SW480 (cell line): ENCODE measurements at regions not wholly inside any gene's neighbourhood (a gene's known extent, or its start where the extent isn't known, plus 50 kb on each side); places are given as distances from the start of the nearest gene placed in this dataset.

Experiments used
- DNase-seq: peaks from one replicate; pipeline ENCODE4 v3.0.0-alpha.2; 2016; ENCODE audit warnings: low spot score

DNA sequence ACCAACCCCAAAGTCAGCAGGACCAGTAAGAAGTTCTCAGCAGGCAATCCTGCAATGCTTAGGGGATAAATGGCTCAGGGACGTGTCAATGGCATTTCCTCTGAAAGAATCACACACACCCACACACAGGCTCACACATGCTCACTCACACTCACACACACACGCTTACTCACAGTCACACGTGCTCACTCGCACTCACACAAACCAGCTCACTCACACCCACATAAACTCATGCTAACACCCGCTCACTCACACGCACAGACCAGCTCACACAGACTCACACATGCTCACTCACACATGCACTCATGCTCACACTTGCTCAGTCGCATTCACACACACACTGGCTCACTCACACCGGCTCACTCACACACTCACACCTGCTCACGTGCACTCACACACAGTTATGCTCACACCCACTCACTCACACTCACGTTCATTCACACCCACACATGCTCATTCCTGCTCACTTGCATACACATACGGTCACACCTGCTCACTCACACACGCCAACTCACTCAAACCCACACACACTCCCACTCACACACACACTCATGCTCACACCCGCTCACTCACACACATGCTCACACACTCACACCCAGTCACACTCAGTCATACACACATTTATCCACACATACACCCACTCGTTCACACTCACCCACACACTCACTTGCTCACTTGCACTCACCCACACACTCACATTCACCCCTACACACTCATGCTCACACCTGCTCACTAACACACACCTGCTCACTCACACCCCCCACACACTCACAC lies 436.8 kb downstream of the BCL11B start:
- no peak for DNase-seq

DNA sequence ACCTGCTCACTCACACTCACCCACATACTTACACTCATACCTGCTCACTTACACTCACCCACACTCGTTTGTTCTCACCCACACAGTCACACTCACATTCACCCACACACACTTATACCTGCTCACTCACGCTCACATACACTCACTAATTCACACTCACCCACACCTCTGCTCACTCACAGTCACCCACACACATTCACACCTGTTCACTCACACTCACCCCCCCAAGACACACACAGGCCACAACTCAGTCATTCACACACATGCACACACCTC lies 436.2 kb downstream of the BCL11B start:
- DNase-seq, result no peak

DNA sequence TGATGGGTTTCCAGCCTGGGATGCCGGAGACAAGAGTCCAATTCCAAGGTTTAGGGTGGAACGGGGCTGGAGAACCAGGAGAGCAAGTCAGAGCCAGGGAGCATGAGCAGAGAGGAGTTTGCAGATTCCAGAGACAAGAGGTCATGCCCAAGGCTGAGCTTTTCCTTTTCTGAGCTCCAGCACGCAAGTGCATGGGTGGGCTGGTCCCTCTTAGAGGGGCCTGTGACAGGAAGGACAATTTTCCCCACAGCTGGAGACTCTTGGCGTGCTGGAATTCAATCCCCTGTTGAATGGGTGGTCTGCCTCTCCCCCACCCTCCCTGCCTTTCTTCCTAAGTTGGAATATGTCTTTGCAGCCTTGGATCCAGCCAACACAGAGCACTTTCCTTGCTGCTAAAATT lies 431.9 kb downstream of the BCL11B start:
- no peak for DNase-seq

DNA sequence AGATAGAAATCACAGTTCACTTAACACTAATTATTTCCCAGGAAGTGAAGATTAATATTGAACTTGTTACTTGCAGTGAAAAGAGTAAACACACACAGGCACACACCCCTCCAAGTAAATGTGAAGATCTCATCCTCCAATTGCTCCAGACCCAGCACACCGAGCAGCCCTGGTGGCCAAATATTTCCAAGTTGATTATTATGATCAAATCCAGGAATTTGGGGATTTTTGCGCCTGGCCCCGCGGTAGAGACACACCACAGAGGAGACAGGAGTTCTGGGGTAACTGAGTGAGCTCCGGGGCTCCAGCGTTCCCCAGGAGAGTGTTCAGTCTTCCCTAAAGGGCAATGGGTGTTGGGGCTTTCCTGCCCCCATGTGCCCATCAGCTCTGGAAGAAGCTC lies 431.5 kb downstream of the BCL11B start:
- no peak for DNase-seq

DNA sequence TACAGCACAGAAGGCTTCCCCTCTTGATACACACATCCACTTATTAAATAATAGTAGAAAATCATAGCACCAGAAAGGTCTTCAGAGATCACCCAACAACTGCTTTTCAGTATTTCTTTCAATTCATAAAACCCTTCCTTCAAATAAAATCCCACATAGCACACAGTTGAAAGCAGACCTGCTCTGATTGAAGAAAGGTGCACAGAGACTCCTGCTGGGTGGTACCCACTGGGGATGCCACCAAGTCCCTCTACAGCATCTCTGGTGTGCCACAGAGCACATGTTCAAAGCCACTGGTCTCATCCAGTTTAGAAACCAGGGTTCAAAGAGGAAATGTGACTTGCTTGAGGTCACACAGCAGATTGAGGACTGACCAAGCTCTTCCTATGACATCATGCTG lies 427.5 kb downstream of the BCL11B start:
- DNase-seq, result no peak

DNA sequence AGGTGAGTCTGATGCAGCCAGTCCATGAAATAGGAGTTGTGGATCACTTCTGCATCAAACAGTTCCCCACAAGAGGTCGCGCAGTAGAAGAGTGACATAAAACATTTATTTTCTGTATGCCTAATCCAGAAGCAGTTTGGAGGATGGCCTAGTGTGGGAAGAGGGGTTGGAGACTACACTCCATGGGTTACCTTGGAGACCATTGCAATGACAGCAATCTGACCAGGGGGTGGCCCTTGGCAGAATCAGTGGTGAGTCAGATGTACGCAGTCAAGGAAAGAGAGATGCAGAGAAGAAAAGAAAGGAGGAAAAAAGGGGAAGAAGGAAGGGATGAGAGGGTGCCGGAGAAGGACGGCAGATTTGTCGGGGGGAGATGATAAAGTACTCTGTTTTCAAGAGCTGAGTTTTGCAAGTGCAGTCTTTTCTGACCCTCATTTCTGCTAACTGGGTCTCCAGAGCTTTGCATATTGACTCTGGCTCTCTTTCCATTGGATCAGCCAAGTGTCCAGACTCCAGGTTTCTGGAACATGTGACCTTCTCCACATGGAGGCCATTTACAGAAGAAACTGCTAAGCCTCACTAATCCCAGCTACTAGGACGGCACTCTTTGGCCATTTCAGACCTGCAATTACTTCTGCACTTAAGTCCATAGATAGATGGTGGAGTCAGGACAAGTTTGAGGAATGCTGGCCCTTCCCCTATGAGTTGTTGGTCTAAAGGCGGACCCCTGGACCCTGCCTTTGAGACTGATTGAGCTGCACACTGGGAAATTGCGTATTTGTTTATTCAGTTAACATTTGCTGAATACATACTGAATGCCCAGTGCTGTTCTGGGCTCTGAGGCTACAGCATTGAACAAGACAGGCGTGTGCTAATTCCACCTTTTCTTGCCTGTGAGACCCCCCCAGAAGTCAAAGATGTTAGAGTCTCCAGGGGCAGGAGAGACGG lies 424.2 kb downstream of the BCL11B start:
- DNase-seq, result no peak

DNA sequence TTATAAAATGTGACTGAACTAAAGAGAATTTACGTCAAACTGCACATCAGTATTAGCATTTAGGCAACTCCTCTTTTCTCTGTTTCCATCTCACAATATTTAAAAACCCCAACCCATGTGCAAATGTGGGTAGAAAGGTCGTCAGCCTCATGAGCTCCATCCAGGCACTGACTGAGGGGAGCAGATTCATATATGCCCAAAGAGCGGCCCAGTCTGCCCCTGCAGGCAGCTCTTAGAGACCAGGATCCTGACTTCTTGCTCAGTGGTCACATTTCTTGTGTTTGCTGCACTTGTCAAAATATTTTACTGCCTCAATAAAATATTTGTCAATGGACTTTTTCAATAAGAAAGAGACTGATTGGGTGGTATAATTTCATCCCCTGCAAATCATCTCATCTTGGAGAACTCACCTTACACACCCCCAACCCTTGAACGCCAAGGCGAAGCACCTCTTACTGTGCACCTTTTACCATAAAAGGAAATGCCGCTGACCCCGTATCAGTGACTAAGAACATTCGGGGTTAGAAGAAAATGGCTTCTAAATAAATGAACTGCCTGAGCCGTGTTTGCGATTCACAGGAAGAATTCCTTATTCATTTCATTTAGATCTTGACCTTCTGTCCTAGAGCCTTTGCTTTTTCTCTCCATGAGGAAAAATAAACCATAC lies 418.8 kb downstream of the BCL11B start:
- no peak for DNase-seq

DNA sequence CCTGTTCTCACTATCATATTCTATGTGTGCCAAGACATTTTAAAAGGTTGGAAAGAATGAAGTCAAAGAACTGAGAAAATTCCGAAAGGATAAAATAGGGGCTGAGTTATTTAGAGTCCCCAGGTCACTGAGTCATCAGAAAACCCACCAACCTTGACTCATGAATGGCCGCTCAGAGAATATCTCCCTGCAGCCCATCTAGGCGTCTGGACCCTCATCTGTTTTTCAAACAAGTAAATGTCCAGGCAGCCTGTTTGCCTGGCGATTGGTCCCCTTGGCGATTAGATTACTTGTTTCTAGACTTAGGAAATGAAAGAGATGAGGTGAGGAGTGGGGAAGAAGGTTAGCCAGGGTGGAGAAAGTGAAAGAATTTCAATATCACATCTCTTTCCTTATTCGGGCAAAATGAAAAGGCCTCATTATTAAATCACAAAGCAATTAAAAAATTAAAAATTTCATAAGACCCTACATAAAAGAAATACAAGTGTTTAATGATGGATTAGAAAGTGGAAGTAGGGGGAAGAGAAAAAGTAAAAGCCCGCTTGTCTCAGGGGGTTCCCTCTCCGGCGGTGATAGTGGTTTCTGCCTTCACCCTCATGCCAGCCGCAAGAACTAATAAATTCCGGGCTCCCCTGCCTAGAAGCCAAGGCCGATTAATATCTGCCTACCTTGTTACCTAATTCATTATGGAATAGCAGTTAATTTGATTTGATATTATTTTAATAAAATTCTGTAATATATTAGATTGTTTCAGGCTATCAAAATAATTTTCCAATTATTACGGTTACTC lies 415.9 kb downstream of the BCL11B start:
- DNase-seq, result no peak

DNA sequence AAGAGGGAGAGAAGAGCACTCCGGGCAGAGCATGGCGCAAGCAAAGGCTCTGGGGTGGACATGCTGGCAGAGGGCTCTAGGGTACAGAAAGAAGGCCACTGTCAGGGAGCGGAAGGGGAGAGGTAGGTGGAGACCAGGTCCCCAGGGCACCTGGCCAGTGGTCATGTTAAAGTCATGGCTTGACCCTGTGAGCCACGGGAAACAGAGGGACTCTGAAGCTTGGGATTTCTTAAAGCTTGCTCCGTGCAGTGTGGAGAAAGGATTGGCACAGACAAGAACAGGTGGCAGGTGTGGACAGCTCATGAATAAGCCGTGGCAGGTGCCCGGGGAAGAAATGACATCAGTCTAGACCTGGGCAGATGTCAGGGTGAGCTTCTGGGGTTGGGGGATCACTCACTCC lies 413.8 kb downstream of the BCL11B start:
- no peak for DNase-seq

DNA sequence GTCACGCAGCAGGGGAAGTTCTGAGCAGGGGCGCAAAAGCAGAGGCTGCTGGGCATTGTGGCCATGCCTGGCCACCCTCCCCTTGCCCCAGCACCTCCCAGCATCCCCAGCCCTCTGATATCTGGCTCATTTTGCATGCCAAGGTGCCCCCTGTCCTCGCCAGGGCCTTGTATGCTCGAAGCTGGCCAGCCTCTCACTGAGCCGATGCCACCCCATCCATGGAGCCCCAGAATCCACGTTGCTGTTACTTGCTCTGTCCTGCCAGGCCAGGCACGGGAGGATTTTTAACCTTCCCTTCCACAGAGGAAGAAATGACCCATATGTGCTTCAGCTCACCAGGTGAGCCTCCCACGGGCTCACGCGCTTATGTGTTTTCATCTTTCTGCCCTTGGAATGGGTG lies 413.4 kb downstream of the BCL11B start:
- DNase-seq, result no peak

DNA sequence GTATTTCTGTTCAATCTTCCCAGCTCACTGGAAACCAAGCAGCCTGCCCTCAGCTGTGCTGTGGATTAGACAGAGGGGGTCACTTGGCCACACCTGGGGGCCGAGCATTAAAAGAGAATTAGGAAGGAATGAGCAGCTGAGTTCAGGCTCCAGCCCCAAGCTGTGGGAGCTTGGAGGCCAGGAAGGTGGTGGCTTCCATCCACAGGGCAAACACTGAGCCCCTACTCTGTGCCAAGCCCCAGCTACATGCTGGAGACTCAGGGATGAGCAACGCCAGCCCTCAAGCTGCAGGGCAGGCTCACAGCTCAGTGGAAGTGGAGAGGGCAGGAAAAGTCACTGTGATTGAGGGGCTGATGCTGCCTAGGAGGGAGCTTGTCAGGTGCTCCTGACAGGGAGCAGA lies 412.7 kb downstream of the BCL11B start:
- DNase-seq, result no peak

DNA sequence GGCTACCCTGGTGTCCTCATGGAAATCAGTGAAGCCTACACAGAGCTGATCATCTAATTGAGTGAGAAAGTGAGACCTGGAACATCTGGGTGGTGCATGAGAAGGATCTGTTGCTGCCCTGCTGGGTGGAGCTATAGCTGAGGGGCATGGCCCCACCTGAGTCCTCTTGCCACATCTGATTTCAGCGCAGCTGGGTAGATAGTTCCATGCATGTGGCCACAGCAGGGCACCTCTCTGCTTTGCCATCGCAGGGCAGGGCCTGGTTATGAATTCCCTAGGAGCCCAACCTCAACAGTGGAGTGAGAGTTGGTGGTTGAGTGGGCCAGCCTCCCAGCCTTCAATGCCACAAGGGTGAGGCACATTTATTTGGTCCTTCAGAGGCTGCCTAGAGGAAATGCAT lies 407.8 kb downstream of the BCL11B start:
- DNase-seq, result no peak

DNA sequence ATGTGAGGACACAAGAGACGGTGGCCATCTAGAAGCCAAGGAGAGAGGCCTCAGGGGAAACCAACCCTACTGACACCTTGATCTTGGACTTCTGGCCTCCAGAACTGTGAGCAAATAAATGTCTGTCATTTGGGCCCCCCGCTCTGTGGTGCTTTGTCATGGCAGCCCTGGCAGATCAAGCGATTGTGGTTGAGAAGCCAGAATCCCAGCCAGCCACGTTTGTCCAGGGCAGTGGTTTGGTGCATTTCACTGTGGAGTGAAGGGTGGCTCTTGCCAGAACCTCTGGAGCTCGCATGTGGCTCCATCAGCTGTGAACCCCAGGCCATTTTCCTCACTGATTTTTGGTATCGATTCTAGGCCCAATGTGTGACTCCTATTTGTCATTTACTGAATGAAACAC lies 404.9 kb downstream of the BCL11B start:
- DNase-seq, result no peak

DNA sequence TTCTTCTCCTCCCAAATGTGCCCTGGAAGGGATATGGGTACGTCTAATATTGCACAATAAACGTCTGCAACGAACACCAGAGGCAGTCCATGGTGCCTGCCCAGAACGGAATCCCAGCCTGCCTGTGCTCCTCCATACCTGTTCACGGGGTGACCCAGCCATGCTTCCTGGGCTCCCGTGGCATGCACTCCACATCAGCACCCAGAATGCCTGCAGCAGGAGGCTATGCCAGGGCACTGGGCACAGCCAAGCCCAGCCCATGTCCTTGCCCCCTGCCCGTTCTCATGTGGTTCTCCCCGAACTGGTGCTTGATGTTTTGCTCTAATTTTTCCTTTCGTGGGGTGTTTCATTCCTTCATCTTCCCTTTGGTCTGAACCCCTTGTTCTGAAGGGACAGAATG lies 404.3 kb downstream of the BCL11B start:
- DNase-seq, result no peak

DNA sequence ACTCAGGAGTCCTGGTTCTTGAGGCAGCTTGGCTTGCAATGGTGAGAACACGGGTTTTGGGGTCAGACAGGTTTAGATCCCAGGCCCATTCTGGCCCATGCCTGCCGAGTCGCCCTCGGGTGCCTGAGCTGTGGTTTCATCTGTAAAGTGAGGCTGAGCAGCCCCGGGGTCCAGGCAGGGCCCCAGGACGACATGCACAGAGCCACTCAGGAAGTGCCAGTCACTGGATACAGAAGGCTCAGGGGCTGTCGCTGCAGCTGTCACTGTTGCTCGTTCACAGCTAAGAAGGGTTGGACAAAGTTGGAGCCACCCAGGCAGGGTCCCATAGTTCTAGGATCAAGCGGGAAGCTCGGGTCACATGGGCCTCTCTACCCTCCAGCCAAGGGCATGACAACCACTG lies 403.1 kb downstream of the BCL11B start:
- no peak for DNase-seq

DNA sequence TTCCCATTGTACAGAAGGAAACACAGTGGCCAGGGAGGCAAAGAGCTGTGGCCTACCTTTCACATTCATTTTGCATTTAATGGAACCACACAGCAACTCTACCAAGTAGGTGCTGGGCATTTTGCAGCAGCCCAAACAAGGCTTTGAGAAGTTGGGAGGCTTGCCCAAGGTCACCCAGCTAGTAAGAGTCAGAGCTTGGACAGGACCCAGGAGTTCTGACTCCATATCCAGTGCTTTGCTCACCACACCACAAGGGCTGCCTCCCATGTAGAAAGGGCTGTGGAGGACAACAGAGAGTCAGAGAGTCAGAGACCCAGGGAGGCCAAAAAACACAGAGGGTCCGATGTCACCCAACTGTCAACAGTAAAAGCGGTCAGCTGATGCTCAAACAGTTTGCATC lies 400.2 kb downstream of the BCL11B start:
- DNase-seq, result no peak

DNA sequence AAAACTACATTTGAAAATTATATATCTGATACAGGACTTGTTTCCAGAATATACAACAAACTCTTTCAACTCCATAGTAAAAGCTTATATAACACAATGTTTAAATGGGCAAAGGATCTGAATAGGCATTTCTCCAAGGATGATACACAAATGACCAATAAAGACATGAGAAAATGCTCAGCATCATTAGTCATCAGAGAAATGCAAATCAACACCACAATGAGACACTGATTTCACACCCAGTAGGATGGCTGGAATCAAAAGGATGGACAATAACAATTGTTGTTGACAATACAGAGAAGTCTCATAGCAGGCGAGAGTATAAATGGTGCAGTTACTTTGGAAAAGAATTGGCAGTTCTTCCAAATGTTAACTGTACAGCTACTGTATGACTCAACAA lies 394.9 kb downstream of the BCL11B start:
- DNase-seq, result no peak

DNA sequence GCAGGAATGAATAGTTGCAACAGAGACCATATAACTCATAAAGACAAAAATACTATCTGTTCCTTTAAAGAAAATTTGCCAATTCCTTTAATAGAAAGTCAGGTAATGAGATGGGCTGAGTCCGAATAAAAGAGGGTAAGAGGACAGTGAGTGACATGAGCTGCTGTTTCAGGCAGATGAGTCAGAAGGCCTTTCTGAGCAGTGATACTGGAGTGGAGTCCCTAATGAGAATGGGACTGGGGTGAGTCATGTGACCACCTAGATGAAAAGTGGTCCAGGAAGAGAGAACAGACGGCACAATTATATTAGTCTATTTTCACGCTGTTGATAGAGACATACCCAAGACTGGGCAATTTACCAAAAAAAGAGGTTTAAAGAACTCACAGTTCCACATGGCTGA lies 393.7 kb downstream of the BCL11B start:
- no peak for DNase-seq

DNA sequence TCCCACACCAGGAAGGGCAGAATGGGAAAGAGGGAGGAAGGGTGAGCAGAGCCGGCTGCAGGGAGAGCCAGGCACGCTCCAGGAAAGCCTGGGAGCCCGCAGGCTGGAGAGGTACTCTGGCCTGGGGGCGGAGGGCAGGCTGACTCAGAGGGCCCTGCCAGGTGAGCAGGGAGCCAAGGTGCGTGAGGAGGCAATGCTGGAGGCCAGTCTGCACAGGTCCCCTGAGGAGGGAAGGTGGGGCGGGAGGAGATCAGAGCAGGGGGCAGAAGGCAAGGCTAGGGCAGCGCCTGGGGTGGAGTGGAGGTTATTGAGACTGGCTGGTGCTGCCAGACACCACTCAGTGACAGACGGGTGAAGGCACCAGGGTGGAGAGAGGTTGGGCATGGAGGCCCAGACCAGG lies 385.0 kb downstream of the BCL11B start:
- DNase-seq, result peak; percentile 21

DNA sequence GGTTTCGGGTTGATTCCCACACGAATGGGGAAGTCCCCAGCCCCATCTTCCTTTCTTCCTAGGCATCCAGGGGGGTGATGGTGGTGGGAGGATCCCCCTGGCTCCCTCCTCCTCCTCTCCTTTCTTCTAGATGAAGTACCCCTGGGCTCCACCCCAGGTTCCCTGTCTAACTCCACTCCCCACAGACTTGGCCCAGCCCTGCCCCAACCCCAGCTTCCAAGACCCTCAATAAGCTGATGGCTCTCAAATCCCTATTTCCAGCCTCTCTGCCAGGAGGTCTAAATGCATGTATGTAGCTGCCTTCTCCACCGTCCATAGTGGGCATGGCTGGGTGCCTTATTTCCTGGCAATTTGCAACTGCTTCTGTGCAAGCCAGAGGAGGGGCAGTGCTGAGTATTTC lies 383.7 kb downstream of the BCL11B start:
- DNase-seq, result no peak

DNA sequence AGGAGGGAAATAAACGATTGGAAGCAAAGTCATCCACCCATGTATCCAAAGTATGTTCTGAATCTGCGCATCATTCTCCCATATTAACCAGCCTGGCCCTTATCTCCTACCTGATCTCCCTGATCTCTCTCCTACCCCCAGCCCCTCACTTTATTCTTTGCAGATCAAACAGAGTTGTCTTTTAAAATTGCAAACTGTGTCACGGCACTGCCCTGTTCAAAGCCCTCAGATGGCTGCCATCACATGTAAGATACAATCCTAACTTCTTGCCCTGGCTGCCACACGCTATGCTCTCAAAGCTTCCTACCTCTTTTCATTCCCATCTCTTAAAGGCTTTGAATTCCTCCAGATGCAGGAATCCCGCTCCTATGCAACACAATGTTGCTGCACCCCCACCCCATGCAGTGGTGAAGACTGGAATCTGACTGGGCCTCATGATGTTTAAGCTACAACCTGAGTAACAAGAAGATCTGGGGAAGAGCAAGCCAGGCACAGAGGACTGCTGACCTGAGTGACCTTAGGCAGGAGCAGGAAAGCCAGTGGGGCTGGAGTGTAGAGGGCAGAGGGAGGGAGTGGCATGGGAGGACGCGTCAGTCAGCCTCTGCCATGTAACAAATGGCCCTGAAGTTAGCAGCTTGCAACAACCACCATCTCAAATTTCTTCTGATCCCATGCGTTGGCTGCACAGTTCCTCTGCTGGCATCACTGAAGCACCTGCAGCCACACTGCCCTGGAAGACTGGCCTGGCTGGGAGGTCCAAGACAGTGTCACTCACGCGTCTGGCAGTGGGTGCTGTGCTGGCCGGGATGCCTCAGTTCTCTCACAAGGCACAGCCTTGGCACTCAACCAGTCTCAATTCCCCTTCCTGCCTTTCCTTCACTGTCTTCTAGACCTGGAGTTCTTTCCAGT lies 382.8 kb downstream of the BCL11B start:
- no peak for DNase-seq
